AG04450 (cell line): ENCODE measurements at regions not wholly inside any gene's neighbourhood (a gene's known extent, or its start where the extent isn't known, plus 50 kb on each side); places are given as distances from the start of the nearest gene placed in this dataset.

Source experiments
- CTCF ChIA-PET: fragments of 300-600, 350-600 bp; formaldehyde crosslinking; extraction: SDS; loops from one replicate; lab custom pipeline; 2022; ENCODE audit warnings: antibody characterized with exemption, inconsistent platforms; lab: Charles Lee
- POLR2A ChIA-PET: fragments of 350-600 bp; formaldehyde crosslinking; extraction: SDS; loops from one replicate; lab custom pipeline; 2021; ENCODE audit warnings: antibody characterized with exemption, inconsistent platforms; lab: Yijun Ruan, JAX
- DNase-seq: peaks from one replicate; pipeline ENCODE4 v3.0.0-alpha.2; 2011; ENCODE audit warnings: low read depth, low spot score
- H3K27ac ChIP-seq: one replicate; pipeline ENCODE4 v1.5.1; 2012; ENCODE audit warnings: low read depth, low read length, control low read depth
- H3K27me3 ChIP-seq: one replicate; pipeline ENCODE4 v1.6.0; 2012; ENCODE audit warnings: low read length; ENCODE audit not compliant: control insufficient read depth, insufficient read depth
- H3K4me3 ChIP-seq: 2 replicates; pipeline ENCODE4 v1.5.1; 2011; ENCODE audit warnings: mild to moderate bottlenecking, low read depth, low read length, control low read depth
- H3K9me3 ChIP-seq: 2 replicates; pipeline ENCODE4 v1.5.1; 2012; ENCODE audit warnings: low read length; ENCODE audit not compliant: control insufficient read depth, insufficient read depth
- TF ChIP-seq, protein P1 (sequence below): IDR thresholded peaks from 2 replicates; pipeline ENCODE4 v1.5.1; 2011; ENCODE audit warnings: low read depth, low read length, control low read depth, inconsistent platforms

GRCh38 chr18:43396266-43396665, 119.0 kb upstream of the SYT4 start:
- Histone ChIP-seq H3K27ac (no peak overlapping the region), H3K9me3 (no peaks in the 10 kb centered on the region; the same call in 1 of the 2 replicates), H3K27me3 (no peaks in the 10 kb centered on the region), H3K4me3 (no peak overlapping the region)
- TF ChIP-seq, protein P1, sequence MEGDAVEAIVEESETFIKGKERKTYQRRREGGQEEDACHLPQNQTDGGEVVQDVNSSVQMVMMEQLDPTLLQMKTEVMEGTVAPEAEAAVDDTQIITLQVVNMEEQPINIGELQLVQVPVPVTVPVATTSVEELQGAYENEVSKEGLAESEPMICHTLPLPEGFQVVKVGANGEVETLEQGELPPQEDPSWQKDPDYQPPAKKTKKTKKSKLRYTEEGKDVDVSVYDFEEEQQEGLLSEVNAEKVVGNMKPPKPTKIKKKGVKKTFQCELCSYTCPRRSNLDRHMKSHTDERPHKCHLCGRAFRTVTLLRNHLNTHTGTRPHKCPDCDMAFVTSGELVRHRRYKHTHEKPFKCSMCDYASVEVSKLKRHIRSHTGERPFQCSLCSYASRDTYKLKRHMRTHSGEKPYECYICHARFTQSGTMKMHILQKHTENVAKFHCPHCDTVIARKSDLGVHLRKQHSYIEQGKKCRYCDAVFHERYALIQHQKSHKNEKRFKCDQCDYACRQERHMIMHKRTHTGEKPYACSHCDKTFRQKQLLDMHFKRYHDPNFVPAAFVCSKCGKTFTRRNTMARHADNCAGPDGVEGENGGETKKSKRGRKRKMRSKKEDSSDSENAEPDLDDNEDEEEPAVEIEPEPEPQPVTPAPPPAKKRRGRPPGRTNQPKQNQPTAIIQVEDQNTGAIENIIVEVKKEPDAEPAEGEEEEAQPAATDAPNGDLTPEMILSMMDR: no peak
- POLR2A ChIA-PET: no interaction called here
- CTCF ChIA-PET: no interaction called here
- DNase-seq: no peak

DNA sequence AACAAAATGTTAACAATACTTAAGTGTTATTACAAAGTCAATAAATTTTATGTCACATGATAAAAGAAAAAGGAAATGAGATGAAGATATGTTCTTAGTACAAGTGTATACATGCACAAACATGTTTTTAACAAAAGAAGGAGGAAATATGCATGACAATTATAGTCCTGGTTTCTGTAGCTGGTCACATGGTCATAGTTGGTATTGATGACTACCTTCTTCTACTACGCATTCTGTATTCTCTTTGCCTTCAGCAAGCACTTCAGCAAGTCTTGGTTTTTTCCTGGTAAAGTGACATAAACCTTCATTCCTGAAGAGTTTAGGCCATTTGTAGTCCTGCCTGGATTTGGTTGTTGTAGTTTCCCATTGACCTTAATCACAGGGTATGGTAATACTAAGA, 121.3 kb upstream of the SYT4 start:
- TF ChIP-seq, protein P1: no peak
- DNase-seq: no peak
- Histone ChIP-seq H3K27ac (no peak overlapping the region), H3K27me3 (no peaks in the 10 kb centered on the region), H3K9me3 (no peaks in the 10 kb centered on the region; the same call in 1 of the 2 replicates), H3K4me3 (no peak overlapping the region)
- ChIA-PET CTCF (no interaction called here), POLR2A (no interaction called here)

DNA sequence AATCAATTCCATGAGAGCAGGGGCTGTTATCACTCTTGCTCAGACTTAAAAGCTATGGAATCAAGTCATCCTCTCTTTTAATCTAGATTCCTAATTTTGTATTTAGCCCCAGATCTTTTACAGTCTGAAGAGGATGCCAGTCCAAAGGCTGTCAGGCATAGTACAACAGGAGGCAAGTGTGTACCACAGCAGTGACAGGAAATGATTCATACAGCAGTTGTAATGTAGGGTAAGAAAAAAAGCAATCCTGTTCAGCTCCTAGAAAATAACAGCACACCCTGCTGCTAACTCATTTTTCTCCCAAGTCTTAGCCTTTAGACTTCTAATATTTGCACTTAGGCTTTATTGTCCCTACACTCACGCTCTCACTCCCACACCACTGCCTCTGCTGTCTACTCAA, 127.8 kb upstream of the SYT4 start:
- Histone ChIP-seq H3K27me3 (no peaks in the 10 kb centered on the region), H3K4me3 (no peak overlapping the region), H3K27ac (no peak overlapping the region), H3K9me3 (no peaks in the 10 kb centered on the region; the same call in 1 of the 2 replicates)
- no peak for DNase-seq
- ChIA-PET POLR2A (no interaction called here), CTCF (no interaction called here)
- TF ChIP-seq, protein P1: no peak

GRCh38 chr18:43414006-43414405, 136.7 kb upstream of the SYT4 start:
- TF ChIP-seq, protein P1: no peak
- CTCF ChIA-PET: no interaction called here
- no peaks in the 10 kb centered on the region for H3K9me3 ChIP-seq
- DNase-seq: no peak
- no peak overlapping the region for H3K27ac ChIP-seq
- POLR2A ChIA-PET: no interaction called here
- H3K27me3 ChIP-seq: no peaks in the 10 kb centered on the region
- no peak overlapping the region for H3K4me3 ChIP-seq

- TF ChIP-seq, protein P1: no peak
- CTCF ChIA-PET: no interaction called here
- Histone ChIP-seq H3K9me3 (peaks cover 2% of the 10 kb centered on the region; the same call in 1 of the 2 replicates), H3K27me3 (no peaks in the 10 kb centered on the region), H3K27ac (no peak overlapping the region), H3K4me3 (no peak overlapping the region)
- POLR2A ChIA-PET: no interaction called here
- no peak for DNase-seq
These were observed 142.8 kb upstream of the SYT4 start for GRCh38 chr18:43420091-43420490.
